Kidney (tissue), 13 donors: ENCODE measurements at regions not wholly inside any gene's neighbourhood (a gene's known extent, or its start where the extent isn't known, plus 50 kb on each side); places are given as distances from the start of the nearest gene placed in this dataset.

ENCODE experiments used
- DNase-seq, 5 donors: peaks; one replicate each; pipeline ENCODE4 v3.0.0-alpha.2; 2013 to 2020
- FAIRE-seq: peaks from 2 replicates; lab custom pipeline; 2012; peaks lifted over from hg19 to GRCh38; lab: Jason Lieb, UNC
- H3K27ac ChIP-seq, 2 donors: one replicate each; pipeline ENCODE4 v1.7.0; 2013; ENCODE audit warnings: low read depth in 2 of 2, low read length in 2 of 2, inconsistent platforms in 1 of 2
- H3K27me3 ChIP-seq: one replicate; pipeline ENCODE4 v1.7.1; 2013; ENCODE audit warnings: low read length, inconsistent platforms; ENCODE audit not compliant: control insufficient read depth, insufficient read depth
- H3K36me3 ChIP-seq, 3 donors: one replicate each; pipeline versions ENCODE4 v1.7.0 to v1.7.1; 2013; ENCODE audit warnings: low read length in 3 of 3, control low read depth in 1 of 3, inconsistent platforms in 1 of 3; ENCODE audit not compliant: insufficient read depth in 3 of 3, control insufficient read depth in 2 of 3
- H3K4me1 ChIP-seq, 3 donors: one replicate each; pipeline versions ENCODE4 v1.7.0 to v1.7.1; 2013; ENCODE audit warnings: low read length in 3 of 3, inconsistent platforms in 1 of 3, low read depth in 1 of 3; ENCODE audit not compliant: control insufficient read depth in 2 of 3, insufficient read depth in 2 of 3
- H3K4me3 ChIP-seq, 3 donors: one replicate each; pipeline versions ENCODE4 v1.7.0 to v1.8.1; 2013; ENCODE audit warnings: low read length in 3 of 3, control low read depth in 1 of 3, inconsistent platforms in 1 of 3
- H3K9ac ChIP-seq, 3 donors: one replicate each; pipeline versions ENCODE4 v1.7.0 to v1.7.1; 2013; ENCODE audit warnings: low read length in 3 of 3, control low read depth in 1 of 3, inconsistent platforms in 1 of 3
- H3K9me3 ChIP-seq, 3 donors: one replicate each; pipeline versions ENCODE4 v1.7.0 to v1.7.1; 2013; ENCODE audit warnings: low read length in 3 of 3, control low read depth in 1 of 3, inconsistent platforms in 1 of 3; ENCODE audit not compliant: control insufficient read depth in 2 of 3, insufficient read depth in 1 of 3
- CTCF ChIP-seq: IDR thresholded peaks from 3 replicates; pipeline ENCODE4 v1.5.1; 2012; ENCODE audit warnings: mild to moderate bottlenecking, moderate library complexity, borderline replicate concordance; ENCODE audit not compliant: insufficient read depth; ENCODE audit errors: extremely low read depth
- intact Hi-C: fragments of 100-400 bp; cut with DNase I; formaldehyde crosslinking; loops from one replicate; pipeline ENCODE4 v1.11.1; 2022
- donor health status: control.
- donor health status: control.
- donor health status: control.
- donor health status: control.
- donor health status: control.
- donor health status: DM: yes; HTN: yes; CAD: no.
- donor health status: Normal renal cell carcinoma (clear cell type).

GRCh38 chr7:126286317-126286716 lies 966.4 kb downstream of the GRM8 start:
- Histone ChIP-seq H3K36me3 (no peaks in the 10 kb centered on the region), H3K27me3 (no peaks in the 10 kb centered on the region), H3K9ac (no peak overlapping the region), H3K9me3 (no peaks in the 10 kb centered on the region), H3K4me3 (no peak overlapping the region), H3K4me1 (no peaks in the 10 kb centered on the region), H3K27ac (no peak overlapping the region)
- TF ChIP-seq CTCF = no peak
- intact Hi-C loops = no loop called here
- DNase-seq (no peak), FAIRE-seq (no peak)

GRCh38 chr7:126236261-126236660 lies 1016.5 kb downstream of the GRM8 start:
- Histone ChIP-seq H3K27me3 (no peaks in the 10 kb centered on the region), H3K9me3 (no peaks in the 10 kb centered on the region), H3K4me3 (no peak overlapping the region), H3K4me1 (no peaks in the 10 kb centered on the region), H3K36me3 (no peaks in the 10 kb centered on the region), H3K9ac (no peak overlapping the region), H3K27ac (no peak overlapping the region)
- intact Hi-C loops = no loop called here
- no peak for DNase-seq
- no peak for TF ChIP-seq CTCF
- peak; percentile 21 for FAIRE-seq

- Histone ChIP-seq H3K9me3 (no peaks in the 10 kb centered on the region), H3K9ac (no peak overlapping the region), H3K36me3 (no peaks in the 10 kb centered on the region), H3K27me3 (no peaks in the 10 kb centered on the region), H3K27ac (no peak overlapping the region), H3K4me1 (no peaks in the 10 kb centered on the region), H3K4me3 (no peak overlapping the region)
- FAIRE-seq = no peak
- peak in 1 of 5 donors; percentile 1 for DNase-seq
- intact Hi-C loops = no loop called here
- TF ChIP-seq CTCF = no peak
Observed at GRCh38 chr7:126228356-126229061, 1024.2 kb downstream of the GRM8 start.

GRCh38 chr7:126227643-126228042 lies 1025.1 kb downstream of the GRM8 start:
- intact Hi-C loops = no loop called here
- Histone ChIP-seq H3K27me3 (no peaks in the 10 kb centered on the region), H3K4me1 (no peaks in the 10 kb centered on the region), H3K27ac (no peak overlapping the region), H3K4me3 (no peak overlapping the region), H3K9ac (no peak overlapping the region), H3K36me3 (no peaks in the 10 kb centered on the region), H3K9me3 (no peaks in the 10 kb centered on the region)
- no peak for TF ChIP-seq CTCF
- no peak for FAIRE-seq
- no peak for DNase-seq
